Gastrocnemius medialis (tissue), 4 donors: ENCODE measurements at regions not wholly inside any gene's neighbourhood (a gene's known extent, or its start where the extent isn't known, plus 50 kb on each side); places are given as distances from the start of the nearest gene placed in this dataset.

Experiments used
- ATAC-seq, 2 donors: fragments of 150-250 bp; one replicate each; pipeline ENCODE4 v1.9.1; 2016
- DNase-seq, 2 donors: peaks; one replicate each; pipeline ENCODE4 v3.0.0-alpha.2; 2019
- H3K27ac ChIP-seq, 4 donors: fragments of 200-600 bp; sonication (generic); 1 replicate in 1 of 4; 2 replicates in 3 of 4; pipeline ENCODE4 v1.5.1; 2016 to 2018; ENCODE audit warnings: mild to moderate bottlenecking in 2 of 4, moderate library complexity in 1 of 4
- H3K27me3 ChIP-seq, 3 donors: fragments of 200-600 bp; sonication (generic) in 2 of 3; 1 replicate in 1 of 3; 2 replicates in 2 of 3; pipeline versions ENCODE4 v1.5.1 to v1.6.0; 2016 to 2019; ENCODE audit warnings: mild to moderate bottlenecking in 1 of 3, moderate library complexity in 1 of 3
- H3K36me3 ChIP-seq, 2 donors: fragments of 200-600 bp; sonication (generic) in 1 of 2; one replicate each; pipeline ENCODE4 v1.5.1; 2017 to 2018
- H3K4me1 ChIP-seq, 2 donors: fragments of 200-600 bp; sonication (generic) in 1 of 2; one replicate each; pipeline ENCODE4 v1.5.1; 2016 to 2017; ENCODE audit warnings: mild to moderate bottlenecking in 2 of 2
- H3K4me3 ChIP-seq, 4 donors: fragments of 200-600 bp; sonication (generic) in 3 of 4; 1 replicate in 1 of 4; 2 replicates in 3 of 4; pipeline ENCODE4 v1.5.1; 2016 to 2019; ENCODE audit warnings: mild to moderate bottlenecking in 2 of 4
- H3K9me3 ChIP-seq, 3 donors: fragments of 200-600 bp; sonication (generic) in 2 of 3; 1 replicate in 1 of 3; 2 replicates in 2 of 3; pipeline ENCODE4 v1.5.1; 2016 to 2019
- POLR2A ChIP-seq, 2 donors: fragments of 450-650 bp; IDR thresholded peaks; one replicate each; pipeline ENCODE4 v1.6.1; 2017; ENCODE audit warnings: antibody characterized with exemption in 2 of 2, mild to moderate bottlenecking in 2 of 2, moderate library complexity in 2 of 2
- in situ Hi-C, 4 donors: fragments of 200-750 bp; cut with MboI; loops; one replicate each; pipeline versions ENCODE4 v1.15.0 to v1.8.0; 2017; ENCODE audit warnings: low sequenced_read_pairs in 4 of 4
- intact Hi-C: fragments of 100-400 bp; cut with DNase I; formaldehyde crosslinking; loops from one replicate; pipeline ENCODE4 v1.15.1; 2023; ENCODE audit warnings: low total_unique reads
- TF ChIP-seq, protein P1 (sequence below), 5 experiments: fragments of 450-650 bp in 3 of 5; fragments of 200-600 bp in 2 of 5; sonication (generic) in 2 of 5; IDR thresholded peaks in 4 of 5; conservative IDR thresholded peaks in 1 of 5; 1 replicate in 4 of 5; 2 replicates in 1 of 5; pipeline ENCODE4 v1.5.1; 2016 to 2019; ENCODE audit warnings: antibody characterized with exemption in 5 of 5, mild to moderate bottlenecking in 3 of 5, moderate library complexity in 3 of 5

- DNase-seq: no peak
- TF ChIP-seq, protein P1, sequence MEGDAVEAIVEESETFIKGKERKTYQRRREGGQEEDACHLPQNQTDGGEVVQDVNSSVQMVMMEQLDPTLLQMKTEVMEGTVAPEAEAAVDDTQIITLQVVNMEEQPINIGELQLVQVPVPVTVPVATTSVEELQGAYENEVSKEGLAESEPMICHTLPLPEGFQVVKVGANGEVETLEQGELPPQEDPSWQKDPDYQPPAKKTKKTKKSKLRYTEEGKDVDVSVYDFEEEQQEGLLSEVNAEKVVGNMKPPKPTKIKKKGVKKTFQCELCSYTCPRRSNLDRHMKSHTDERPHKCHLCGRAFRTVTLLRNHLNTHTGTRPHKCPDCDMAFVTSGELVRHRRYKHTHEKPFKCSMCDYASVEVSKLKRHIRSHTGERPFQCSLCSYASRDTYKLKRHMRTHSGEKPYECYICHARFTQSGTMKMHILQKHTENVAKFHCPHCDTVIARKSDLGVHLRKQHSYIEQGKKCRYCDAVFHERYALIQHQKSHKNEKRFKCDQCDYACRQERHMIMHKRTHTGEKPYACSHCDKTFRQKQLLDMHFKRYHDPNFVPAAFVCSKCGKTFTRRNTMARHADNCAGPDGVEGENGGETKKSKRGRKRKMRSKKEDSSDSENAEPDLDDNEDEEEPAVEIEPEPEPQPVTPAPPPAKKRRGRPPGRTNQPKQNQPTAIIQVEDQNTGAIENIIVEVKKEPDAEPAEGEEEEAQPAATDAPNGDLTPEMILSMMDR (IDR thresholded peaks at IDR 0.05 in 4 of 5, conservative IDR thresholded peaks at IDR 0.05 in 1 of 5): no peak
- TF ChIP-seq POLR2A (IDR thresholded peaks at IDR 0.05): no peak
- Histone ChIP-seq H3K36me3 (no peaks in the 10 kb centered on the region), H3K4me3 (no peak overlapping the region), H3K9me3 (no peaks in the 10 kb centered on the region), H3K4me1 (no peaks in the 10 kb centered on the region), H3K27ac (no peak overlapping the region), H3K27me3 (no peaks in the 10 kb centered on the region)
- ATAC-seq: no peak
- intact Hi-C loops: no loop called here
- in situ Hi-C loops: no loop called here
Measured at GRCh38 chr20:41716911-41717310, 98.7 kb upstream of the CHD6 start.

- H3K4me1 ChIP-seq: no peaks in the 10 kb centered on the region
- intact Hi-C loops: no loop called here
- DNase-seq: no peak
- no peaks in the 10 kb centered on the region for H3K36me3 ChIP-seq
- no peak overlapping the region for H3K27ac ChIP-seq
- H3K27me3 ChIP-seq: no peaks in the 10 kb centered on the region
- TF ChIP-seq, protein P1 (IDR thresholded peaks at IDR 0.05 in 4 of 5, conservative IDR thresholded peaks at IDR 0.05 in 1 of 5): no peak
- TF ChIP-seq POLR2A (IDR thresholded peaks at IDR 0.05): no peak
- H3K9me3 ChIP-seq: no peaks in the 10 kb centered on the region
- no peak overlapping the region for H3K4me3 ChIP-seq
- in situ Hi-C loops: no loop called here
- ATAC-seq: no peak
Measured at GRCh38 chr20:41716436-41716835, 98.3 kb upstream of the CHD6 start.

DNA sequence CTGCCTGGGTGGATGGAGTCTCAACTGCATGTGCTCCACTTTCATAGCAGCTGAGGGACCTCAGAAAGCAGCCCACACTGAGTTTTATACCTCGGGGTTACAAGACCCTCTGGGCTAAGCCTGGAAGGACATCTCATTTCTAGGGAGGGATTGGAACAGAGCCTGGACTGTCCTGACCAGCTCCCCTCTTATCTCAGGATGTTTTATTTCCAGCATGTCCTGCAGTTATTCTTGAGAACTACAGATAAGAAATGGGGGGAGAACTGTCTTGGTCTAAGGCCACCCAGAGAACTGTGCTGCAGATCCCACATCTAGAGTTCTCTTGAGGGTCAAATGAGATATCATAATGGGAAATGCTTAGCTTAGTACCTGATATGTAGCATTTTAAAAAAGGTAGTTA lies 97.3 kb upstream of the CHD6 start:
- TF ChIP-seq POLR2A (IDR thresholded peaks at IDR 0.05): no peak
- TF ChIP-seq, protein P1 (IDR thresholded peaks at IDR 0.05 in 4 of 5, conservative IDR thresholded peaks at IDR 0.05 in 1 of 5): no peak
- Histone ChIP-seq H3K27ac (no peak overlapping the region), H3K36me3 (no peaks in the 10 kb centered on the region), H3K4me3 (no peak overlapping the region), H3K4me1 (no peaks in the 10 kb centered on the region), H3K9me3 (no peaks in the 10 kb centered on the region), H3K27me3 (no peaks in the 10 kb centered on the region)
- intact Hi-C loops: no loop called here
- ATAC-seq (no peak), DNase-seq (no peak)
- in situ Hi-C loops: no loop called here

- TF ChIP-seq, protein P1 (IDR thresholded peaks at IDR 0.05 in 4 of 5, conservative IDR thresholded peaks at IDR 0.05 in 1 of 5): no peak
- Histone ChIP-seq H3K27me3 (no peaks in the 10 kb centered on the region), H3K4me3 (no peak overlapping the region), H3K27ac (no peak overlapping the region), H3K36me3 (no peaks in the 10 kb centered on the region), H3K4me1 (no peaks in the 10 kb centered on the region), H3K9me3 (no peaks in the 10 kb centered on the region)
- no peak for DNase-seq
- no peak for ATAC-seq
- in situ Hi-C loops (no loop called here), intact Hi-C loops (no loop called here)
Measured at GRCh38 chr20:41714030-41714429, 95.9 kb upstream of the CHD6 start.

GRCh38 chr20:41704896-41705295 lies 86.7 kb upstream of the CHD6 start:
- no peak overlapping the region for H3K4me3 ChIP-seq
- ATAC-seq: no peak
- DNase-seq: no peak
- TF ChIP-seq, protein P1 (IDR thresholded peaks at IDR 0.05 in 4 of 5, conservative IDR thresholded peaks at IDR 0.05 in 1 of 5): no peak
- no peak for TF ChIP-seq POLR2A (IDR thresholded peaks at IDR 0.05)
- H3K36me3 ChIP-seq: no peaks in the 10 kb centered on the region
- no peaks in the 10 kb centered on the region for H3K27me3 ChIP-seq
- in situ Hi-C loops (no loop called here), intact Hi-C loops (no loop called here)
- no peaks in the 10 kb centered on the region for H3K4me1 ChIP-seq
- no peaks in the 10 kb centered on the region for H3K9me3 ChIP-seq
- no peak overlapping the region for H3K27ac ChIP-seq
